H1 (cell line): ENCODE measurements at regions not wholly inside any gene's neighbourhood (a gene's known extent, or its start where the extent isn't known, plus 50 kb on each side); places are given as distances from the start of the nearest gene placed in this dataset.

Source experiments
- CTCF ChIA-PET: fragments of 300-600 bp; sonication (Branson Sonifier 250); formaldehyde crosslinking; loops from one replicate; lab custom pipeline; 2021; ENCODE audit not compliant: partially characterized antibody; lab: Charles Lee
- POLR2A ChIA-PET: fragments of 300-600 bp; sonication (Branson Sonifier 250); formaldehyde crosslinking; loops from one replicate; lab custom pipeline; 2021; ENCODE audit warnings: inconsistent platforms; ENCODE audit not compliant: partially characterized antibody; lab: Charles Lee
- DNase-seq, 2 experiments: peaks; one replicate each; pipeline versions ENCODE4 v3.0.0 to v3.0.0-alpha.2; 2010 to 2022; ENCODE audit warnings: low spot score in 2 of 2, low read depth in 1 of 2, mixed read lengths in 1 of 2
- FAIRE-seq: peaks from 2 replicates; lab custom pipeline; 2011; peaks lifted over from hg19 to GRCh38; lab: Jason Lieb, UNC
- H2AFZ ChIP-seq: 2 replicates; pipeline ENCODE4 v1.8.1; 2012; ENCODE audit warnings: low read length, inconsistent platforms
- H2AK5ac ChIP-seq: 2 replicates; pipeline ENCODE4 v1.6.1; 2013; ENCODE audit warnings: low read depth, low read length
- H2BK120ac ChIP-seq: replicated peaks from 2 replicates; pipeline ENCODE3; 2013; ENCODE audit warnings: low read depth, low read length, inconsistent platforms
- H2BK12ac ChIP-seq: 2 replicates; pipeline ENCODE4 v1.6.1; 2013; ENCODE audit warnings: low read depth, low read length
- H2BK15ac ChIP-seq: 2 replicates; pipeline ENCODE4 v1.6.1; 2013; ENCODE audit warnings: low read length
- H2BK20ac ChIP-seq: 2 replicates; pipeline ENCODE4 v1.6.1; 2013; ENCODE audit warnings: low read length
- H2BK5ac ChIP-seq: 2 replicates; pipeline ENCODE4 v1.6.1; 2013; ENCODE audit warnings: low read depth, low read length
- H3K14ac ChIP-seq: 2 replicates; pipeline ENCODE4 v1.6.1; 2013; ENCODE audit warnings: inconsistent platforms; ENCODE audit not compliant: insufficient read length
- H3K18ac ChIP-seq: 2 replicates; pipeline ENCODE4 v1.6.1; 2013; ENCODE audit warnings: low read length; ENCODE audit errors: extremely low read depth
- H3K23ac ChIP-seq: 2 replicates; pipeline ENCODE4 v1.6.1; 2013; ENCODE audit warnings: inconsistent platforms; ENCODE audit not compliant: insufficient read length
- H3K23me2 ChIP-seq: 2 replicates; pipeline ENCODE4 v1.6.1; 2013; ENCODE audit warnings: low read depth, low read length
- H3K27ac ChIP-seq: 2 replicates; pipeline ENCODE4 v1.6.1; 2011; ENCODE audit warnings: low read depth, low read length, inconsistent platforms
- H3K27me3 ChIP-seq, 4 experiments: replicated peaks in 1 of 4; 1 replicate in 1 of 4; 2 replicates in 3 of 4; pipeline versions ENCODE4 v1.6.1 to v1.8.1; 2011 to 2013; ENCODE audit warnings: low read length in 3 of 4, mild to moderate bottlenecking in 3 of 4, inconsistent platforms in 2 of 4, mixed read lengths in 2 of 4, moderate library complexity in 1 of 4; ENCODE audit not compliant: control insufficient read depth in 3 of 4, insufficient read depth in 3 of 4; ENCODE audit errors: extremely low read depth in 1 of 4
- H3K36me3 ChIP-seq, 4 experiments: 2 replicates each; pipeline versions ENCODE4 v1.6.1 to v1.8.1; 2011 to 2013; ENCODE audit warnings: mild to moderate bottlenecking in 4 of 4, low read length in 3 of 4, moderate library complexity in 2 of 4, control low read depth in 1 of 4, inconsistent platforms in 1 of 4; ENCODE audit not compliant: insufficient read depth in 4 of 4, control insufficient read depth in 2 of 4
- H3K4ac ChIP-seq: replicated peaks from 2 replicates; pipeline ENCODE3; 2013; ENCODE audit warnings: low read length, low read depth, mixed read lengths, inconsistent platforms; ENCODE audit not compliant: insufficient read length
- H3K4me1 ChIP-seq, 4 experiments: replicated peaks in 1 of 4; 1 replicate in 1 of 4; 2 replicates in 3 of 4; pipeline versions ENCODE4 v1.6.1 to v1.8.1; 2011 to 2013; ENCODE audit warnings: low read length in 3 of 4, inconsistent platforms in 2 of 4, mixed read lengths in 1 of 4; ENCODE audit not compliant: insufficient read depth in 4 of 4, control insufficient read depth in 3 of 4
- H3K4me2 ChIP-seq, 2 experiments: 2 replicates each; pipeline versions ENCODE4 v1.6.1 to v1.8.1; 2011 to 2013; ENCODE audit warnings: low read depth in 2 of 2, low read length in 2 of 2, control low read depth in 1 of 2, inconsistent platforms in 1 of 2, mild to moderate bottlenecking in 1 of 2; ENCODE audit not compliant: insufficient read depth in 1 of 2
- H3K4me3 ChIP-seq, 4 experiments: fragments of 200-600, 300-600 bp in 1 of 4; sonication (generic), shearing (Covaris generic), sonication (Bioruptor Twin) in 1 of 4; 2 replicates each; pipeline versions ENCODE4 v1.5.1 to v1.8.1; 2011 to 2016; ENCODE audit warnings: low read length in 4 of 4, low read depth in 3 of 4, control low read depth in 2 of 4, inconsistent platforms in 2 of 4, mild to moderate bottlenecking in 2 of 4, mixed read lengths in 1 of 4, moderate library complexity in 1 of 4; ENCODE audit not compliant: insufficient read depth in 2 of 4; ENCODE audit errors: extremely low read depth in 1 of 4
- H3K56ac ChIP-seq: replicated peaks from 2 replicates; pipeline ENCODE3; 2013; ENCODE audit warnings: low read depth, mild to moderate bottlenecking, mixed read lengths, low read length, inconsistent platforms; ENCODE audit not compliant: insufficient read length
- H3K79me1 ChIP-seq: 2 replicates; pipeline ENCODE4 v1.6.1; 2013; ENCODE audit warnings: low read depth, low read length, control low read depth
- H3K79me2 ChIP-seq, 2 experiments: 2 replicates each; pipeline versions ENCODE4 v1.6.1 to v1.8.1; 2012 to 2013; ENCODE audit warnings: low read length in 2 of 2, mild to moderate bottlenecking in 2 of 2, inconsistent platforms in 1 of 2; ENCODE audit not compliant: insufficient read depth in 2 of 2, control insufficient read depth in 1 of 2
- H3K9ac ChIP-seq, 4 experiments: replicated peaks in 1 of 4; 1 replicate in 1 of 4; 2 replicates in 3 of 4; pipeline versions ENCODE4 v1.6.1 to v1.8.1; 2011 to 2013; ENCODE audit warnings: low read depth in 3 of 4, low read length in 3 of 4, control low read depth in 2 of 4, mild to moderate bottlenecking in 2 of 4, moderate library complexity in 2 of 4, inconsistent platforms in 1 of 4; ENCODE audit errors: extremely low read depth in 1 of 4
- H3K9me3 ChIP-seq, 2 experiments: 2 replicates each; pipeline versions ENCODE4 v1.6.1 to v1.8.1; 2012 to 2013; ENCODE audit warnings: mild to moderate bottlenecking in 2 of 2, moderate library complexity in 2 of 2, control low read depth in 1 of 2, inconsistent platforms in 1 of 2, low read depth in 1 of 2, low read length in 1 of 2, mixed read lengths in 1 of 2; ENCODE audit not compliant: insufficient read depth in 2 of 2
- H4K20me1 ChIP-seq, 2 experiments: replicated peaks in 1 of 2; 2 replicates each; pipeline versions ENCODE3 to v1.8.1; 2011 to 2013; ENCODE audit warnings: inconsistent platforms in 2 of 2, low read length in 2 of 2, mild to moderate bottlenecking in 1 of 2; ENCODE audit not compliant: insufficient read depth in 2 of 2, control insufficient read depth in 1 of 2
- H4K5ac ChIP-seq: 2 replicates; pipeline ENCODE4 v1.6.1; 2013; ENCODE audit warnings: low read length, low read depth, mixed read lengths, inconsistent platforms; ENCODE audit not compliant: insufficient read length
- H4K8ac ChIP-seq: 2 replicates; pipeline ENCODE4 v1.8.0; 2013; ENCODE audit warnings: mild to moderate bottlenecking, moderate library complexity, low read length, inconsistent platforms; ENCODE audit not compliant: insufficient read depth; ENCODE audit errors: extremely low read depth
- H4K91ac ChIP-seq: replicated peaks from 2 replicates; pipeline ENCODE3; 2013; ENCODE audit warnings: low read length, mixed read lengths, inconsistent platforms; ENCODE audit not compliant: insufficient read length
- BCL11A ChIP-seq, 2 experiments: IDR thresholded peaks; one replicate each; pipeline ENCODE4 v1.6.1; 2011; ENCODE audit warnings: low read depth in 2 of 2, low read length in 2 of 2, mild to moderate bottlenecking in 2 of 2
- CTBP2 ChIP-seq: IDR thresholded peaks from 2 replicates; pipeline ENCODE4 v1.7.0; 2011; ENCODE audit warnings: borderline replicate concordance, mild to moderate bottlenecking, moderate library complexity, mixed read lengths, low read length; ENCODE audit not compliant: insufficient read depth, insufficient read length
- E2F6 ChIP-seq: IDR thresholded peaks from 2 replicates; pipeline ENCODE4 v1.6.1; 2012; ENCODE audit warnings: inconsistent platforms
- EZH2 ChIP-seq: fragments of 200-600 bp; sonication (generic); IDR thresholded peaks from 2 replicates; pipeline ENCODE4 v1.7.1; 2012; ENCODE audit warnings: low read depth, mild to moderate bottlenecking, moderate library complexity, low read length, inconsistent platforms; ENCODE audit not compliant: severe bottlenecking
- HDAC2 ChIP-seq, 2 experiments: fragments of 300-600 bp in 1 of 2; sonication (generic) in 1 of 2; IDR thresholded peaks; 2 replicates each; pipeline ENCODE4 v1.6.1; 2011 to 2012; ENCODE audit warnings: low read depth in 2 of 2, low read length in 2 of 2, mild to moderate bottlenecking in 2 of 2, moderate library complexity in 2 of 2, borderline replicate concordance in 1 of 2, inconsistent platforms in 1 of 2
- MAX ChIP-seq: IDR thresholded peaks from 2 replicates; pipeline ENCODE4 v1.6.1; 2012; ENCODE audit warnings: inconsistent platforms
- POLR2AphosphoS5 ChIP-seq: IDR thresholded peaks from 2 replicates; pipeline ENCODE4 v1.6.1; 2011; ENCODE audit warnings: low read depth, low read length
- RAD21 ChIP-seq, 2 experiments: IDR thresholded peaks in 1 of 2; conservative IDR thresholded peaks in 1 of 2; 2 replicates each; pipeline ENCODE4 v1.6.1; 2011; ENCODE audit warnings: low read depth in 2 of 2, low read length in 2 of 2, improper control_type of control experiment in 1 of 2, inconsistent platforms in 1 of 2, mild to moderate bottlenecking in 1 of 2, moderate library complexity in 1 of 2
- RNF2 ChIP-seq: fragments of 200-900, 300-1000 bp; sonication (generic); IDR thresholded peaks from 2 replicates; pipeline ENCODE4 v1.7.1; 2016; ENCODE audit warnings: borderline replicate concordance, low read depth, mild to moderate bottlenecking, antibody characterized with exemption, low read length; ENCODE audit not compliant: poor library complexity, severe bottlenecking; ENCODE audit errors: missing control alignments
- SIX5 ChIP-seq: IDR thresholded peaks from 2 replicates; pipeline ENCODE4 v1.6.1; 2011; ENCODE audit warnings: mild to moderate bottlenecking, low read depth, low read length
- TBP ChIP-seq: IDR thresholded peaks from 2 replicates; pipeline ENCODE4 v1.6.1; 2011; ENCODE audit warnings: low read depth, low read length, improper control_type of control experiment
- WGBS, 2 experiments: shearing (Covaris generic) in 1 of 2; methylation state at CpG; one replicate each; pipeline versions ENCODE4 v1.1.6 to v1.1.7; 2013 to 2015; ENCODE audit warnings: low lambda C conversion rate in 2 of 2, mixed read lengths in 2 of 2, inconsistent platforms in 1 of 2, low coverage in 1 of 2, missing lambda C conversion rate in 1 of 2; ENCODE audit not compliant: insufficient replicate concordance in 2 of 2, insufficient coverage in 1 of 2, insufficient read length in 1 of 2; ENCODE audit errors: extremely low coverage in 1 of 2, missing lambda C conversion rate in 1 of 2; 5-methylcytosine and 5-hydroxymethylcytosine counted together

GRCh38 chr6:2460216-2460745, 214.9 kb upstream of the GMDS start:
- H3K23ac ChIP-seq, result no peak overlapping the region
- H2BK20ac ChIP-seq, result no peak overlapping the region
- H3K36me3 ChIP-seq, result no peaks in the 10 kb centered on the region
- no peaks in the 10 kb centered on the region for H4K20me1 ChIP-seq
- no peak overlapping the region for H2BK5ac ChIP-seq
- no peaks in the 10 kb centered on the region for H3K9me3 ChIP-seq
- H3K27me3 ChIP-seq, result no peaks in the 10 kb centered on the region
- DNase-seq (no peak), FAIRE-seq (no peak)
- no peak overlapping the region for H2BK15ac ChIP-seq
- no peak overlapping the region for H3K4me3 ChIP-seq
- no peak overlapping the region for H2AK5ac ChIP-seq
- H3K18ac ChIP-seq, result no peak overlapping the region
- ChIA-PET POLR2A (interaction anchor here (0.7 kb wide), 1 partner anchor 75 kb away, joined by 3 read pairs; no protein-coding TSS in a partner anchor), CTCF (interaction anchor here (0.5 to 2.9 kb wide), 4 partner anchors 9 to 301 kb away, joined by 3 to 15 read pairs (median 3); no protein-coding TSS in a partner anchor)
- WGBS, 2 experiments, result 95% methylated on average over 9 of the region's 9 CpGs; no CpG with 5 or more reads in 1 of the 2 experiments
- H3K79me1 ChIP-seq, result no peaks in the 10 kb centered on the region
- no peak overlapping the region for H3K14ac ChIP-seq
- H3K79me2 ChIP-seq, result no peaks in the 10 kb centered on the region
- no peaks in the 10 kb centered on the region for H3K23me2 ChIP-seq
- no peak overlapping the region for H3K9ac ChIP-seq
- H3K56ac ChIP-seq, result no peak overlapping the region
- no peak overlapping the region for H4K5ac ChIP-seq
- no peaks in the 10 kb centered on the region for H3K4me1 ChIP-seq
- no peak overlapping the region for H4K91ac ChIP-seq
- no peak overlapping the region for H2BK12ac ChIP-seq
- no peak overlapping the region for H4K8ac ChIP-seq
- H3K27ac ChIP-seq, result no peak overlapping the region
- H3K4me2 ChIP-seq, result no peak overlapping the region
- no peak overlapping the region for H3K4ac ChIP-seq
- no peak overlapping the region for H2AFZ ChIP-seq
- H2BK120ac ChIP-seq, result no peak overlapping the region
- no peak for TF ChIP-seq RNF2
- no peak for TF ChIP-seq HDAC2 (IDR thresholded peaks at IDR 0.05; ENCODE audit: borderline replicate concordance in 1 of 2, low read depth in 2 of 2, low read length in 2 of 2)
- no peak for TF ChIP-seq POLR2AphosphoS5
- no peak for TF ChIP-seq MAX
- TF ChIP-seq EZH2, result no peak
- TF ChIP-seq BCL11A (IDR thresholded peaks at IDR 0.05; ENCODE audit: low read depth in 2 of 2, low read length in 2 of 2), result no peak
- TF ChIP-seq SIX5, result no peak
- no peak for TF ChIP-seq CTBP2
- no peak for TF ChIP-seq TBP
- TF ChIP-seq E2F6, result no peak
- no peak for TF ChIP-seq RAD21 (IDR thresholded peaks at IDR 0.05 in 1 of 2, conservative IDR thresholded peaks at IDR 0.05 in 1 of 2; ENCODE audit: low read depth in 2 of 2, low read length in 2 of 2)
